ENCODE measurements at regions not wholly inside any gene's neighbourhood (a gene's known extent, or its start where the extent isn't known, plus 50 kb on each side); places are given as distances from the start of the nearest gene placed in this dataset.

DNA sequence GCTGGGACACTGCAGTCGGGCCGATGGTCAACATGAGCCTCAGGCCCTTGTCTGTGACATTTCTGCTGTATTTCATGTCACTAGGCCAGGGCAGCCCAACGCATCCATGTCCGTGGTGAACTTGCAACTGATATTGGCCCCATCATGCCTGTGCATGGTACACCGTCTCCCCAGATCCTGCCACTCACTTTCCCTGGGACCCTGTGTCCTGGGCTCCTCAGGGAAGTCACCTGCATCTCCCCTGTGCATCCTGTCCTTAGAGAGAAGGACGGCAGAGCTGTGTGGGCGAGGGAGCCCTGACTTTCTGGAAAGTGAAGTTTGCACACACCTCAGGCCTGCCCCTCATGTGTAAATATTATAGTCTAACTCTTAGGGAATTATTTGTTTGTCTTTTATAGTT lies 123.3 kb downstream of the ACKR3 start:
- DNase-seq, result no peak

- DNase-seq, result no peak
Measured at GRCh38 chr2:236693531-236693930, 123.9 kb downstream of the ACKR3 start.

- DNase-seq, result no peak
Measured at GRCh38 chr2:236694146-236694888, 124.7 kb downstream of the ACKR3 start.

DNA sequence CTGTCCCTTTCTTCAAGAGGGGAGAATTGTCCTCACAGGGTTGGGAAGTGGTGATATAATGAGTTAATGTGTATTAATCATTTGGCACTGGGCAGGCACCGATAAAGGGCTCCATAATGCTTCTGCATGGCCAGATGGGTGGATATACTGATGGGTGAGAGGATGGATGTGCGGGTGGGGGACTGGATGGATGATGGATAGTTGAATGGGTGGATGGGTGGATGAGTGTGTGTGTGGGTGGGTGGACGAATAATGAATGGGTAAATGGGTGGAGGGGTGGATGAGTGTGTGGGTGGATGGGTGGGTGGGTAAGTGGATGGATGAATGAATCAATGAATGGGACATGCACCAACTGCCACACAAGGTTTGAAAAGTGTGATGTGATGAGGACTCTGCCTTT lies 127.2 kb downstream of the ACKR3 start:
- no peak for DNase-seq

DNA sequence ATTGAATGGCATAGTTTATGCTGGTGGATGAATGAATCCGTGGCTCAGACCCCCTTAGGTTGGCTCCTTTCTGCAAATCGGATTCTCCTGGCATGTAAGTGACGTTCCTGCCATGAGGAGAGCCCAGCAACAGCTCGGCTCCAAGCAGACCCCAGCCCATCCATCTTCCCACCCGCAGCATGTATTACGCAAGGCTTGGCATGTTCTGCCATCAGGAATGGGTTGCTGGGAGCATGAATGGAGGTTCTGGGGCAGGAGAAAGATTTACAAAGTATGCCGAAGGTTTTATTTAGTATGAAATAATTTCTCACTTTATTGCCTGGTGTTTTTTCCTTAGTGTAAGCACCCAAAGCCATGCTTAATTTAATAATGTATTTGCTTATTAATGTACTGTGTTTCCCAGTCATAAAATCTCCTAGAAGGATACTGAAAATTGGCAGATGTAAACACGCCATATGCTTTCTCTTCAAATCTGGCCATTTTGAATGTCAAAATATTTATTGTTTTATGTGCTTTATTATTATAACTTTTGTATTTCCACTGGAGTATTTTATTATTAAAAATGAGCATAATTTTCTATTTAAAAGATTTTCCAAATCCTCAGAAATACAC lies 128.5 kb downstream of the ACKR3 start:
- DNase-seq, result no peak

- no peak for DNase-seq
Measured at GRCh38 chr2:236700703-236701102, 131.1 kb downstream of the ACKR3 start.

GRCh38 chr2:236702657-236703372 lies 133.2 kb downstream of the ACKR3 start:
- no peak for DNase-seq

DNA sequence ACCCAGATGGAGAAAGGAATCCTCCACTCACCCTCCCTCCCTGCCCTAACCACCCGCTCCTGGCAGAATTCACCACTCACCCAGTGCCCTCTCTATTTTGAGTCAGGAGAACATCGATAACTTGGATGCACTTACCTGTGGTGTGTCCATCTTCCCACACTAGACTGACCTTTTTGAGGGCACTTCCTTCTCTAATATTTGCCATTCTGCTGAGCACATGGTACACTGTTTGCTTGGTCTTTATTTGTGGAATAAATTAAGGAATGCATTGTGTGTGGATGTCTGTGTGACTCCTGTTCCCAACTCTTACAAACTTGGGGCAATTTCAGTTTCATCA lies 133.7 kb downstream of the ACKR3 start:
- DNase-seq, result no peak

- DNase-seq, result no peak
Measured at GRCh38 chr2:236703906-236704305, 134.3 kb downstream of the ACKR3 start.

GRCh38 chr2:236704887-236705286 lies 135.3 kb downstream of the ACKR3 start:
- DNase-seq, result no peak

GRCh38 chr2:236705295-236706105 lies 135.9 kb downstream of the ACKR3 start:
- no peak for DNase-seq

DNA sequence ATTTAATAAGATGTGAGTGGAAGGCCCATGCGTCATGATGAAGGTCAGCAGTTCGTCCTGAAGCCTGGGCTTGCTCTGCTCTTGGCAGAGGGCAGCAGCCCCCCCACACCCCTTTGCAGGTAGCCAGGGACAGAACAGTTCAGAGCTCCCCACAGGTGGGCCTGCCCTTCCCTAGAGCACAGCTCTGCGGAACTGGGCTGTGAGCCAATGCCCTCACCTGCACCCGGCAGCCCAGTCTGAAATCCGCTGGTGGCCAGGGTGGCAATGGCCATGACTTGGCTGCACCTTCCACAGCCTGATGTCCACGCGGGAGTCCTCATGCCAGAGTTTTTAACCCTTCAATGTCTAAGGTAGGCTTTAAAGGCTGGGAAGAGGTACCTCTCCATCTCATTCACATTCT lies 136.7 kb downstream of the ACKR3 start:
- DNase-seq, result no peak

GRCh38 chr2:236706803-236707202 lies 137.2 kb downstream of the ACKR3 start:
- no peak for DNase-seq

- no peak for DNase-seq
Measured at GRCh38 chr2:236711440-236711839, 141.8 kb downstream of the ACKR3 start.

DNA sequence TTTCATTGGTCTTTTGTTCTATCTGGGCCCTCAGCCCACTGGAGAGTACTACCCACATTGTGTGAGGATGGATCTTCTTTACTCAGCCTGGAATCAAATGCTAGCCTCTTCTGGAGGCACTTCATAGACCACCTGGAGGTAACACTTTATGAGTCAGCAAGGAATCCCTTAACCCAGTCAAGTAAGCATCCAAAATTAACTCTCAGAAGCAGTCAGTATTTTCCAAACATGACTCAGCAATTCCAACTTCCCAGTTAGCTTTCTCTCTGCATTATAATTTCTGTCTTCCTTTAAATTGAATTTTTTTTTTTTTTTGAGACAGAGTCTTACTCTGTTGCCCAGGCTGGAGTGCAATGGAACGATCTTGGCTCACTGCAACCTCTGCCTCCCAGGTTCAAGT lies 142.7 kb downstream of the ACKR3 start:
- no peak for DNase-seq

DNA sequence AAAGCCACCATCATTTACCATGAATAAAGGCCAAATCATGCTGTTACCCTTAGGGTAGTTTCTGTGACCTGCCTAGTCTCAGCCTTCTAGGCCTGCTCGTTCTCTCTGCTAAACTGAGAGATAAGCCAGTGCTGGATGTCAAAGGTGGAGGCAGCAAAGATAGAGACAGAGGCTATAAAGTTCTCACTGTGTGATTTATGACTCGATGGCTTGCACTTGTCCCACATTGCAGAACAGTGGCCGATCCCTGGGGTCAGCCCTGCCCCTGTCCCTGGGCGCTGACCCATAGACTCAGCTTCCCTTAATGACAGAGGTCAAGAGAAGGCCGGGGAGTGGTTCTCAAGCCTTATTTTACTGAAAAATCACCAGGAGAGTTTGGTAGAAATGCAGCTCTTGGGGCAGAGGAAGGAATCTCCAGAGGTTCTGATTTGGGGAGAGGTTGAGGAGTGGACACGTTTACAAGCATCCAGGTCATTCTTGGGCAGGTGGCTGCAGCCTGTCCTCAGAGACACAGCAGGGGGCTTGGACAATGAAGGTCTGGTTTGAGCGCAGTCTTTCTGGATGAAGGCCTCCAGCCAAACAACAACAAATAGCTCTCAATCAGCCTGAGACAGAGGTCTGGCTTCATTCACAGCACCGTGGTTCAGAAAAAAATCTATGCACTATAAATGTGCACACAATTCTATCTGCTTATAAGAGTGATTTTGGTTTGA lies 143.5 kb downstream of the ACKR3 start:
- no peak for DNase-seq

- no peak for DNase-seq
Measured at GRCh38 chr2:236714080-236714479, 144.5 kb downstream of the ACKR3 start.

DNA sequence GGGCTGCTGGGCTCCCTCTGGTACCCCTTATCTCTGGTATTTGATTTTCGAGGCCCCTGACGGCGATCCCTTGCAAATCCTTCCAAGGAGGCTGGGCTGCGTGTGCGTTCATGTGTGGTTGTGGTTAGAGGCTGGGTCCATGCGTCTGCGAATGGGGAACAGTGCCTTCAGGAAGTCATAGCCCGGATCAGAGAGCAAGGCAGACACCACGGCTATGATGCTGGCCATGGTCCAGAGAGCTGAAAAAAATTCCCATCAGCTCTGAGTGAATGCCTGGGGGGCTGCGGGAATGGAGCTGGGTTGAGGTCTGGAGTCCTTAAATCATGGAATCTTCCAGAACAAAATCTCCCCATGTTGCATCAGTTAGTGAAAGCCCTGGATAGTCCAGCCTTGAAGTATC lies 145.5 kb downstream of the ACKR3 start:
- DNase-seq, result no peak

DNA sequence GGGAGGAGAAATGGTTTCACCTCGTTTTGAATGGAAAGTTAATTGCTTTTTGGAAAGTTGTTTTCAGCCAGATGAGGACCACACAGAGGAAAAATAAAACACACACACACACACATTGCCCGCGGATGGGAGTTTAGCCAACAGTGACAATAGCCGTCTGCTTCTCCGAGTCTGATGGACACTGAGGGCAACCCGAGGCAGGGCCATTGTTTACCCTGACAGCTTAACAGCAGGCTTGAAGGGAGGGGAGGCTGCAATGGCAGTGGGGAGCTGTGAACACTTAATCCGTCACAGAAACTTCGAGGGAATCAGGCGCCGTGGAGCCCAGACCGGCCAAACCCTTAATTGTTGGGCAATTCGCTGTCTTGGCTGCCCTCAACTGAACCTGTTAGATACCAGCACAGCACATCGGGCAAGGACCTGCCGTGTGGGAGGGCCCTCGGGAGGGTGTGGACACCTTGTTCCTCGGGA lies 145.9 kb downstream of the ACKR3 start:
- no peak for DNase-seq

DNA sequence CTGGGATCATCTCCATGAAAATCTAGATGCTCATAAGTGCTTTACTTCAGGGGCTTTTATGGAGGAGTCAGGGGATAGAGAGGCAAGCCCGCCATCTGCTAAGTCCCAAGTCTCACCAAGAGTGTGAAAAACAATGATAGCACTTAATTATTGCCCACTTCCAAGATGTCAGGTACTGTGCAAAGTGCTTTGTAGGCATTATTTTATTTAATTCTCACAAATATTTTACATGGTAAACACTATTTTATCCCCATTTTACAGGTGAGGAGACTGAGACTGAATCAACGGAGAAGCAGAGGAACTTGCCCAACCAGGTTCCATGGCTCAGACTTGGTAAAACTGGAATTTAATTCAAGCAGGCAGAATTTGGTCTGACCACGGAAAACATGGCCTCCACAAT lies 147.5 kb downstream of the ACKR3 start:
- DNase-seq, result no peak

GRCh38 chr2:236717729-236718128 lies 148.1 kb downstream of the ACKR3 start:
- DNase-seq, result no peak

DNA sequence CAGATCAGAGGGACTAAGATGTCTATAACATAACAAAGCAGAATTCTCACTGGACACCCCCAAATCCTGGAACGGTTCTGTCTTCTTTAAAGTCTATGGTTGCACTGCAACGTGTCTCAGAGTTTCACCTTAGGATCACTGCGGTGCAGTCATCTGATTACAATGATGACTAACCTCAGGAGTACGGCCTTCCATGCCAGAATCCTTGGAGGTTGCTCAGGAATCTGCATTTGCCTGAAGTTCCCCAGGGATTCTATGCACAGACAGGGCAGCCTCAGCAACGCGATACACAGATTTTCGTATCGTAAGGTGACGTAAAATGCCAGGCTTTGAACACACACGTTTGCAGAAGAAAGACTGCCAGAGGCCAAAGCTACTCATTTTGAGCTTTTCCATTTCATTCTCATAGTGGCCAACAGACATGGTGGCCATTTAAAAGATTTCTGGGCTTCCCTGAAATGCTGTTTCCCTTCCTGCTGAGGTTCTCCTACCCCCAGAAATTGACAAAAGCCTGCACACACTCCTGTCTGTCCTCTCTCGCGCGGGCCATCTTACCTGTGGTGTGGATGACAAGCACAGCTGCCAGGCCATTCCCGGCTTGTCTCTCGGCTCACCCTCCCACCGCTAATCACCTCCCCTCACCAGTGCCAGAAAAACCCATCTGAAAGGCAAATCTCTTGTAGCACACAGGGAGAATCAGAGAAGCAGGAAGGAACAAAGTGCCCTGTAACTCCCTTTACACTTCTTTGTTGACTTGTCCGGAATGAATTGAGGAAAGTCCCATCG lies 148.8 kb downstream of the ACKR3 start:
- no peak for DNase-seq
